Activated T-helper 2 cell treated with anti-CD3 and anti-CD28 coated beads, Interferon-gamma antibody, Interleukin-2, Interleukin-4, amounts not matched to agents 10 μg/mL and 5 μg/mL and 100 μg/mL, durations not matched to agents 14 hours and 24 hours and 36 hours (primary cell): ENCODE measurements at regions not wholly inside any gene's neighbourhood (a gene's known extent, or its start where the extent isn't known, plus 50 kb on each side); places are given as distances from the start of the nearest gene placed in this dataset.

Experiments used
- DNase-seq: peaks from one replicate; pipeline ENCODE4 v3.0.0; 2021; ENCODE audit warnings: low spot score
- H3K27ac Mint-ChIP-seq: one replicate; pipeline ENCODE4 v1.8.0; 2021; ENCODE audit warnings: mixed read lengths
- H3K27me3 Mint-ChIP-seq: one replicate; pipeline ENCODE4 v1.8.0; 2021; ENCODE audit warnings: low read depth, mixed read lengths
- H3K36me3 Mint-ChIP-seq: one replicate; pipeline ENCODE4 v1.8.0; 2021; ENCODE audit warnings: low read depth, mixed read lengths
- H3K4me1 Mint-ChIP-seq: one replicate; pipeline ENCODE4 v1.8.0; 2021; ENCODE audit warnings: low read depth, mixed read lengths
- H3K4me3 Mint-ChIP-seq: one replicate; pipeline ENCODE4 v1.8.0; 2021; ENCODE audit warnings: low read depth, mild to moderate bottlenecking, moderate library complexity, mixed read lengths
- H3K9me3 Mint-ChIP-seq: one replicate; pipeline ENCODE4 v1.8.0; 2021; ENCODE audit warnings: mixed read lengths
- intact Hi-C: fragments of 100-400 bp; cut with micrococcal nuclease; formaldehyde crosslinking; loops from one replicate; pipeline ENCODE4 v1.15.1; 2023

- DNase-seq: no peak
- intact Hi-C loops: no loop called here
- Mint-ChIP-seq H3K27ac (no peak overlapping the region), H3K9me3 (no peaks in the 10 kb centered on the region), H3K4me1 (no peaks in the 10 kb centered on the region), H3K27me3 (no peaks in the 10 kb centered on the region), H3K36me3 (no peaks in the 10 kb centered on the region), H3K4me3 (no peak overlapping the region)
Observed at GRCh38 chr5:91742550-91742949, 359.4 kb upstream of the ARRDC3 start.

- Mint-ChIP-seq H3K27ac (no peak overlapping the region), H3K9me3 (no peaks in the 10 kb centered on the region), H3K4me3 (no peak overlapping the region), H3K4me1 (no peaks in the 10 kb centered on the region), H3K27me3 (no peaks in the 10 kb centered on the region), H3K36me3 (no peaks in the 10 kb centered on the region)
- no peak for DNase-seq
- intact Hi-C loops: no loop called here
Observed at GRCh38 chr5:91741764-91742505, 358.8 kb upstream of the ARRDC3 start.

- H3K9me3 Mint-ChIP-seq: no peaks in the 10 kb centered on the region
- intact Hi-C loops: no loop called here
- no peak overlapping the region for H3K27ac Mint-ChIP-seq
Observed at GRCh38 chr5:91730026-91730425, 346.9 kb upstream of the ARRDC3 start.

GRCh38 chr5:91727463-91727862 lies 344.3 kb upstream of the ARRDC3 start:
- intact Hi-C loops: no loop called here
- DNase-seq: no peak
- Mint-ChIP-seq H3K9me3 (no peaks in the 10 kb centered on the region), H3K4me3 (no peak overlapping the region), H3K36me3 (no peaks in the 10 kb centered on the region), H3K27ac (no peak overlapping the region), H3K4me1 (no peaks in the 10 kb centered on the region), H3K27me3 (no peaks in the 10 kb centered on the region)

More at GRCh38 chr5:91730026-91730425, 346.9 kb upstream of the ARRDC3 start:
- Mint-ChIP-seq H3K4me3 (no peak overlapping the region), H3K4me1 (no peaks in the 10 kb centered on the region), H3K27me3 (no peaks in the 10 kb centered on the region), H3K36me3 (no peaks in the 10 kb centered on the region)
- DNase-seq: no peak

GRCh38 chr5:91722736-91723467 lies 339.8 kb upstream of the ARRDC3 start:
- Mint-ChIP-seq H3K9me3 (no peaks in the 10 kb centered on the region), H3K36me3 (no peaks in the 10 kb centered on the region), H3K4me1 (no peaks in the 10 kb centered on the region), H3K27me3 (no peaks in the 10 kb centered on the region), H3K27ac (no peak overlapping the region), H3K4me3 (no peak overlapping the region)
- intact Hi-C loops: no loop called here
- DNase-seq: no peak

- intact Hi-C loops: no loop called here
- no peak for DNase-seq
- Mint-ChIP-seq H3K4me1 (no peaks in the 10 kb centered on the region), H3K27ac (no peak overlapping the region), H3K4me3 (no peak overlapping the region), H3K9me3 (no peaks in the 10 kb centered on the region), H3K36me3 (no peaks in the 10 kb centered on the region), H3K27me3 (no peaks in the 10 kb centered on the region)
Observed at GRCh38 chr5:91712718-91713117, 329.6 kb upstream of the ARRDC3 start.

- DNase-seq: no peak
- intact Hi-C loops: no loop called here
- no peak overlapping the region for H3K27ac Mint-ChIP-seq
- no peaks in the 10 kb centered on the region for H3K4me1 Mint-ChIP-seq
- H3K27me3 Mint-ChIP-seq: no peaks in the 10 kb centered on the region
- no peaks in the 10 kb centered on the region for H3K9me3 Mint-ChIP-seq
- no peak overlapping the region for H3K4me3 Mint-ChIP-seq
- H3K36me3 Mint-ChIP-seq: no peaks in the 10 kb centered on the region
Observed at GRCh38 chr5:91707521-91707841, 324.4 kb upstream of the ARRDC3 start.

GRCh38 chr5:91706785-91707520 lies 323.8 kb upstream of the ARRDC3 start:
- no peak overlapping the region for H3K27ac Mint-ChIP-seq
- no peak for DNase-seq
- H3K4me1 Mint-ChIP-seq: no peaks in the 10 kb centered on the region
- no peaks in the 10 kb centered on the region for H3K27me3 Mint-ChIP-seq
- no peak overlapping the region for H3K4me3 Mint-ChIP-seq
- no peaks in the 10 kb centered on the region for H3K36me3 Mint-ChIP-seq
- intact Hi-C loops: no loop called here
- no peaks in the 10 kb centered on the region for H3K9me3 Mint-ChIP-seq

- Mint-ChIP-seq H3K4me1 (no peaks in the 10 kb centered on the region), H3K27ac (no peak overlapping the region), H3K27me3 (no peaks in the 10 kb centered on the region), H3K4me3 (no peak overlapping the region), H3K36me3 (no peaks in the 10 kb centered on the region), H3K9me3 (no peaks in the 10 kb centered on the region)
- intact Hi-C loops: no loop called here
- no peak for DNase-seq
Observed at GRCh38 chr5:91703128-91703527, 320.0 kb upstream of the ARRDC3 start.

- H3K27ac Mint-ChIP-seq: no peak overlapping the region
- H3K27me3 Mint-ChIP-seq: no peaks in the 10 kb centered on the region
- no peak for DNase-seq
- intact Hi-C loops: no loop called here
- H3K4me1 Mint-ChIP-seq: no peaks in the 10 kb centered on the region
- H3K36me3 Mint-ChIP-seq: no peaks in the 10 kb centered on the region
- peaks cover 6% of the 10 kb centered on the region for H3K9me3 Mint-ChIP-seq
- no peak overlapping the region for H3K4me3 Mint-ChIP-seq
Observed at GRCh38 chr5:91699429-91699828, 316.3 kb upstream of the ARRDC3 start.

- Mint-ChIP-seq H3K27ac (no peak overlapping the region), H3K27me3 (no peaks in the 10 kb centered on the region), H3K9me3 (peaks cover 6% of the 10 kb centered on the region), H3K36me3 (no peaks in the 10 kb centered on the region), H3K4me3 (no peak overlapping the region), H3K4me1 (no peaks in the 10 kb centered on the region)
- no peak for DNase-seq
- intact Hi-C loops: no loop called here
Observed at GRCh38 chr5:91691592-91691991, 308.5 kb upstream of the ARRDC3 start.

- Mint-ChIP-seq H3K4me1 (no peaks in the 10 kb centered on the region), H3K36me3 (no peaks in the 10 kb centered on the region), H3K9me3 (peaks cover 6% of the 10 kb centered on the region), H3K27ac (no peak overlapping the region), H3K27me3 (no peaks in the 10 kb centered on the region), H3K4me3 (no peak overlapping the region)
- intact Hi-C loops: no loop called here
- no peak for DNase-seq
Observed at GRCh38 chr5:91690921-91691320, 307.8 kb upstream of the ARRDC3 start.

GRCh38 chr5:91687430-91687829 lies 304.3 kb upstream of the ARRDC3 start:
- H3K27me3 Mint-ChIP-seq: no peaks in the 10 kb centered on the region
- H3K9me3 Mint-ChIP-seq: no peaks in the 10 kb centered on the region
- no peaks in the 10 kb centered on the region for H3K36me3 Mint-ChIP-seq
- no peak for DNase-seq
- H3K27ac Mint-ChIP-seq: no peak overlapping the region
- no peaks in the 10 kb centered on the region for H3K4me1 Mint-ChIP-seq
- intact Hi-C loops: no loop called here
- H3K4me3 Mint-ChIP-seq: no peak overlapping the region
